ENCODE measurements at regions not wholly inside any gene's neighbourhood (a gene's known extent, or its start where the extent isn't known, plus 50 kb on each side); places are given as distances from the start of the nearest gene placed in this dataset.

DNA sequence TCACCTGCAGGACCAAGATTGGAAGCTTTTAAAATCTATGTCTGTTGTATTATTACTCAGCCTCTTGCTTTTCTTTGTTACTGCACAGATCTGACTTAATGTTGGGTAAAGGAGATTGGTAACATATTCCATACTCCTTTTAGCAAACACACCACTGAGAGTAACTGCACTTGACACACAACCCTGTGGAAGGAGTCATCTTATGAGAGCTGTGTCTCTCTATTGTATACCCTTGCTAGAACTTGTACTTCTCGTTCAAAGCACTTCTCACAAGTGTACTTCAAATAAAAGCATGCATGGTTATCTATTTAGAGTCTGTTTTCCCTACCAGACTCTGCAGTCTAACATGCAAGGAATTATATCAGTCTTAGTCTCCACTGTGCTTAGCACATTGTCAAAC, 813.4 kb downstream of the ADGRL2 start:
- intact Hi-C loops (cut with micrococcal nuclease): no loop called here

- intact Hi-C loops (cut with micrococcal nuclease): no loop called here
Measured at GRCh38 chr1:82612986-82613385, 812.3 kb downstream of the ADGRL2 start.

- intact Hi-C loops (cut with micrococcal nuclease): no loop called here
Measured at GRCh38 chr1:82606546-82606945, 805.8 kb downstream of the ADGRL2 start.

DNA sequence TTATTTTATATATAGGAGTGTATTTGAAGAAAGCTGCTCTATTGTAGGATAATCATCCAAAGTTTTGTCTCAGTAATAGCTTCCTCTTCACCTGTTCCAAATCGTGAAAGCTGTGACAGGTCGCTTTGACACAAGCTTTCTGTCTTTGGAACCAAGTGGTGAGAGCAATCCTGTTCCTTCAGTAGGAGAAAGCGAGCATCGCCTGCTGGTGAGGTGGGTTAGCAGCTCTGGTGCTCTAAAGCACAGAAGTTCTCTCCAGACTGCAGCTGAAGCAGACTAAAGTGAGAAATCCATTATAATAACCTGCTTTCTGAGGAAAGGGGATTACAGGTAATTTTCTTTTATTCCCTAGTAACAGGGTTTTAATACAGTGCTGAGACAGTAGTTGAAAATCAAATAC, 803.8 kb downstream of the ADGRL2 start:
- intact Hi-C loops (cut with micrococcal nuclease): no loop called here

GRCh38 chr1:82600314-82600713, 799.6 kb downstream of the ADGRL2 start:
- intact Hi-C loops (cut with micrococcal nuclease): no loop called here

DNA sequence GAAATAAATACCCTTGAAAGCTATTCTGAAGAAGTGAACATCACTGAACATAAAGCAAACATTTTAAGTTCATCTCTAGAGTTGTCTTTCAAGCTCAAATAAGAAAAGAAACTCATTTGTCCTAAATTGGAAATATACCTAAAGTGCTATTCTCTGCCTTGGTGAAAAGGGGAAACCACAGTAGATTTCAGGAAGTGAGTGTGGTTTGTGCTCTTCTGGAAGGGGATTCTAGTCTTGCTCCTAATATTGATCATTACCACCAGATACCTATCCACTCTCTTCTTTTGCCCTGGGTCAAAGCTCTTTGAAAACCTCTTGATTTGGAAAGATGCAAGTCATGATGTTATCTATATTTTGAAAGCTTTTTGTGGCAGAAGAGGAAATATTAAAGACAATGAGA, 798.1 kb downstream of the ADGRL2 start:
- intact Hi-C loops (cut with micrococcal nuclease): no loop called here

GRCh38 chr1:82598337-82598736, 797.6 kb downstream of the ADGRL2 start:
- intact Hi-C loops (cut with micrococcal nuclease): no loop called here

DNA sequence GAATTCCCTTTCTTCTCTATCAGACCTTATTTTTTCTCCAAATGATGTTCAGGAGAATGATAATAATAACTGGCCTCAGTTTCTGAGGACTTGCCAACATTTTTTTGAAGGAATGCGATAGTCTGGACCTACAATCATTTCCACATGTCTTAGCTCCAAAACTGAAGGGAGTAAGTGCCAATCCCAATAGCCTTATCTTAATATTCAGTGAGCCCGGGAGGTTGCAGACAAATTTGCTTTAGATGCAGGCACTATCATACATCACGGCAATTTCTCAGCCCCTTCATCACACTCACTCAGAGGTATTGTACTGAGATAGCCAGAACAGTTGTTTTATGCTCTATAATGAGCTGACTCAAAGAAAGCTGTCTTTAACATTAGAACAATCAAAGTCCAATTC, 796.9 kb downstream of the ADGRL2 start:
- intact Hi-C loops (cut with micrococcal nuclease): no loop called here

DNA sequence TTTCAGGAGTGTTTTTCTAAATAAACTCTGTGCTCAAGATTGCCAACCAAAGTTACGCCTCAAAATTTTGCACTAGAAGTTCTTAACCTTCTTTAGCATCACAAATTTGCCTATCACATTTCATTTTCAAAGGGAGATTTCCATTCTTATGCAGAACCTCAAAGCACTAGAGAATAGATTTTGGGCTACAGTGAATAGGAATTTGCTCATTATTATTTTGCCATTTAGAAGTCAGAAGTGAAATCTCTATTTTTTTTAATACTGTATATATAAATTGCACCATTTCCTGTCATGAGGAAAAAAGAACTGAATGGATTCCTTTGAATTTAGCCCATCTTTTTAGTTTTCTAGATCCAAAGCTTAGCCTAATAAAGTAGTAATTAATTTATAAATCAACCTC, 796.4 kb downstream of the ADGRL2 start:
- intact Hi-C loops (cut with micrococcal nuclease): no loop called here

GRCh38 chr1:82593561-82593960, 792.8 kb downstream of the ADGRL2 start:
- intact Hi-C loops (cut with micrococcal nuclease): no loop called here

DNA sequence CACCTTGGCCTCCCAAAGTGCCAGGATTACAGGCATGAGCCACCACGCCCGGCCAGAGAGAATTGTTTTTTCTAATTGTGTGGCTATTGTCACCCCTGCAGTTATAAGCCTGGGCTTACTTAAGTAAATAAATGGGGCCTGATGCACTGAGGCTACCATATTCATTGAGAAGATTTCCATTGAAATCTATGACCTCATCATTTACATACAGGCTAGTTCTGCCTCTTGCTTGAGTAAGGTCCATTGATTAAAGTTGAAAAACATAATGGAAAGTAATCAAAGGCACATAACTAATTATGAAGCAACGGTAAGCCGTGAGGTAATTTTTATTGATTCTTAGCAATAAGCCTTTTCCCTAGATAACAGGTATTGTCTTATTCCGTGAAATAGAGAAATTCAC, 788.9 kb downstream of the ADGRL2 start:
- intact Hi-C loops (cut with micrococcal nuclease): no loop called here

GRCh38 chr1:82587371-82587770, 786.6 kb downstream of the ADGRL2 start:
- intact Hi-C loops (cut with micrococcal nuclease): no loop called here

GRCh38 chr1:82586473-82586872, 785.7 kb downstream of the ADGRL2 start:
- intact Hi-C loops (cut with micrococcal nuclease): no loop called here

- intact Hi-C loops (cut with micrococcal nuclease): no loop called here
Measured at GRCh38 chr1:82582347-82582746, 781.6 kb downstream of the ADGRL2 start.

DNA sequence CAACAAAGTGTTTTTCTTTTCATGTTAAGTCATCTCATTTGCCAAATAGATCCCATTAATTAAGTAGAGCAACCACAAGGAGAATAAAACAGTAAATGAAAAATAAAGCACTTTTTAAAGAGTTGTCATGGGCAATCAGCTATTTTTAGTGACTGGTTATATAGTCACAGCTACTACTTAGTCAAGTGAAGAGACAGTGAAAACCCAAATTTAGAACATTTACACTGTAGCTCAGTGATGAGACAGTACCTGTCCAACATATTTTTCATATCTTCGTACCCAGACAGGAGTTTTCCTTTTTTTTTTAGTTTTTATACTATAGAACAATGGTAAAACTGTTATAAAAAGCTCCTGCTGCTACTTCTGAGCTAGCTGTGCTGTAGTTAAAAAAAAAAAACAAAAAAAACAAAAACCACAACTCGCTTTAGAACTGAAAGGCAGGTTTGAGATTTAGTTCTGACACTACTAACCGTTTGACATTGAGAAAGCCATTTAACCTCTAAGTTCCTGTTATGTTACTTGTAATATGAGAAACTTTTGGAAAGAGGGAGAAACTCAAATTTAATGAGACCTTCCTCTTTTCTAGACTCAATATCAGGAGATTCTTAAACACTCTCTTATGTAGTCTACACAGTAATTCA, 777.5 kb downstream of the ADGRL2 start:
- intact Hi-C loops (cut with micrococcal nuclease): no loop called here

DNA sequence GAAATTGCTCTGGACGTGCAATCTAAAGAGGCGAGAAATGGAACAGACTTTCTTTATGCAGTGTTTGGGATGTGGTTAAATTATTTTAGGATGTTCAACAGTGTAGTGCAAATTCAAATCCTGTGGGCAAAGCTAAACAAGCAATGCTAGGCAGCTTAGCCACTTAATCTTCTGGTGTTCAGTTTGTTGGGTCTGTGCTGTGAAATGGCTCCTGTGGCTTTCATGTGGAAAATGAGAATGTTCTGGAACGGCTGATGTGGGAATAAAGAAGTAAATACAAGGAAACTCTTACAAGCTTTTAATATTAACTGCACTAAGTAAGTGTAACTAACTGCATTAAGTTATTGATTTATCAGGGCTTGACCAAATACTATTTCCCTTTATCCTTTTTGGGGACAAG, 766.6 kb downstream of the ADGRL2 start:
- intact Hi-C loops (cut with micrococcal nuclease): no loop called here

- intact Hi-C loops (cut with micrococcal nuclease): no loop called here
Measured at GRCh38 chr1:82565546-82565945, 764.8 kb downstream of the ADGRL2 start.

- intact Hi-C loops (cut with micrococcal nuclease): no loop called here
Measured at GRCh38 chr1:82565146-82565545, 764.4 kb downstream of the ADGRL2 start.

DNA sequence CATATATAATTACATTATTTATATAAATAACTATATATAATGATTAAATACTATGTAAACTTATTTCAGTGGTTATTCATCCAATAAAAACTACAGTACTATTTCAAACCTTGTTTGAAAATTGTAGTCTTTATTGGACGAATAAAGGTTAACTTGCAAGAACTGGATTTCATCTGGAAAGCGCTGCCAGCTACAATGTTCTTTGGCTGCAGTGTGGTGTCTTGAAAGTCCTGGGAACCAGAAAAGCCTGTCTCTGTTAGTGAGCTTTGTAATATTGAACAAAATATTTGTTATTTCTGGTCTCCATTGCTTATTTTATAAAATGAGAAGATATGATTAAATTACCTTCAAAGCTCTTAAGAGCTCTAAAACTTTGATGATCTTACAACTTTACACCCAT, 763.6 kb downstream of the ADGRL2 start:
- intact Hi-C loops (cut with micrococcal nuclease): no loop called here

DNA sequence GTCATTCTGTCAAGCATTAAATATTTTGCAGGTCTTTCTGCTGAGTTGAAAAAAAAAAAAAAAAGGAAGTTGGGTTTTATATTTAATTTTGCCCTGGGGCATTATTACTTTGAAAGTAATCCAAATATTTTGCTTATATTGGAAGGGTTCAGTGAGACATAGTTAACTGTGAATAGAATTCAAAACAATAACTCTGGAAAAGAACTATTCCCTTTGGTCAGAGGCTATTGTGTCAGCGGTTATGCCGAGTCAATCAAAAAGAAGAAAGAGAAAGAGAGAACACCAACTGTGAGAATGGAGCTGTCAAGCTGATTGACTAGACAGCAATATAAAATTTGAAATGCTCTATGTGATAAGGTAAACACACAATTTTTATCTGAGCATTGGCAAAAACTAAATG, 761.7 kb downstream of the ADGRL2 start:
- intact Hi-C loops (cut with micrococcal nuclease): no loop called here

DNA sequence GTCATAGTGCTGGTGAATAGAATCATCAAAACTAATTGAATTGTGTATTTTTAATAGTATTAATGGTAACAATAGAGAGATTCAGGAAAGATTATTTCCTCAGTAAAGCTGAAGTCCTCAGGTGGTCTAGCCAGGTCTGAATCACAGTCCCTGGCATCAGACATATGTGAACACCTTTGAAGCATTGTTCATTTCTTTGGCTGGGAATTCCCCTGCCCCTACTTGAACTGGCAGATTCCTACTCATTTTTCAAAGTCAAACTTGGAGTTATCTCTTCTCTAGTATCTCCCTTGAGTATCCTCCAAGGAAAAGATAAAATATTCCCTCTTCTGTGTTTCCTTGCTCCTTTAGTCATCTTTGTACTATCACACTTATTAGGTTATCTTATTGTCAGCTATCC, 759.8 kb downstream of the ADGRL2 start:
- intact Hi-C loops (cut with micrococcal nuclease): no loop called here

DNA sequence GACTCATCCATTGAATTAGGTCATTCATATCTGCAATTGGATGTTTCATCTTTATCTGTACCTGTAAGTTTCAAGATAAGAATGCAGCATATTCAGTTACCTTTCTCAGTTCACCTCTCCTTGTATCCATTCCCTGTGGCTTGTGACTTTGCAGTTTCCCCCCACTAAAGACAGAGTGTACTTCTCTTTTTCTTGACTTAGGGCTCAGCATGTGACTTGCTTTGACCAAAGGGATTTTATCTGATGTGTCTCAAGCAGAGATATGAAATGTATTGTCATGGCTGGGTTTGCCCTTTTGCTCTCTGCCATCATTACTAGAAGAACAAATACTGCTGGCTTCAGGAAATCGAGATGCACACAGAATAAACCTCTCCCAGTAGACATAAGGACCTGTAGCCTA, 754.8 kb downstream of the ADGRL2 start:
- intact Hi-C loops (cut with micrococcal nuclease): no loop called here

DNA sequence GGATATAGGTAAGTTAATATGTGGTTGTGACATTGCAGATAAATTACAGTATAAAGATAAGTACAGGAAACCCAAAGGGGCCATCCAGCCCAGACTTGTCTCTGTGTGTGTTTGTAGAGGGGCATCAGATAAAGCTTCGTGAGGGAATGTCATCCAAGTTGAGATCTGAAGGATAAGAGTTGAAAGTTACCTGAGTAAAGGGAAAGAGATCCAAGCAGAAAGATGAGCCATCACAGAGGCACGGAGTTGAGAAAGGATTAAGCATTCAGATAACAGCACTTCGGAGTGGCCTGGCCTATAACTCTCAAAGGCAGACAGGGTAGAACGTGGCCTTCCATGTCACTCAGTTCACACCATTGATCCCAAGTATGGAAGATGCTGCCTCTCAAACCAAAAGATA, 749.1 kb downstream of the ADGRL2 start:
- intact Hi-C loops (cut with micrococcal nuclease): no loop called here

GRCh38 chr1:82542766-82543165, 742.0 kb downstream of the ADGRL2 start:
- intact Hi-C loops (cut with micrococcal nuclease): no loop called here
